ENCODE measurements at regions not wholly inside any gene's neighbourhood (a gene's known extent, or its start where the extent isn't known, plus 50 kb on each side); places are given as distances from the start of the nearest gene placed in this dataset.

- TF ChIP-seq CTCF (IDR thresholded peaks at IDR 0.05; ENCODE audit: insufficient read depth, low read depth, low read length): no peak
- no peak for DNase-seq (ENCODE audit: low read depth)
- H3K4me3 ChIP-seq (ENCODE audit: low read depth, low read length): no peak overlapping the region
These were observed 234.9 kb downstream of the SOCS6 start for GRCh38 chr18:70523792-70524182.

GRCh38 chr18:70523035-70523791 lies 234.4 kb downstream of the SOCS6 start:
- TF ChIP-seq CTCF (IDR thresholded peaks at IDR 0.05; ENCODE audit: insufficient read depth, low read depth, low read length): no peak
- no peak overlapping the region for H3K4me3 ChIP-seq (ENCODE audit: low read depth, low read length)
- no peak for DNase-seq (ENCODE audit: low read depth)

- no peak for TF ChIP-seq CTCF (IDR thresholded peaks at IDR 0.05; ENCODE audit: insufficient read depth, low read depth, low read length)
- no peak for DNase-seq (ENCODE audit: low read depth)
- H3K4me3 ChIP-seq (ENCODE audit: low read depth, low read length): no peak overlapping the region
These were observed 233.4 kb downstream of the SOCS6 start for GRCh38 chr18:70522183-70522680.

- no peak for TF ChIP-seq CTCF (IDR thresholded peaks at IDR 0.05; ENCODE audit: insufficient read depth, low read depth, low read length)
- DNase-seq (ENCODE audit: low read depth): no peak
These were observed 232.0 kb downstream of the SOCS6 start for GRCh38 chr18:70520867-70521266.

GRCh38 chr18:70513502-70514171 lies 224.8 kb downstream of the SOCS6 start:
- no peak for DNase-seq (ENCODE audit: low read depth)
- TF ChIP-seq CTCF (IDR thresholded peaks at IDR 0.05; ENCODE audit: insufficient read depth, low read depth, low read length): no peak
- no peak overlapping the region for H3K4me3 ChIP-seq (ENCODE audit: low read depth, low read length)

More at GRCh38 chr18:70520867-70521266, 232.0 kb downstream of the SOCS6 start:
- no peak overlapping the region for H3K4me3 ChIP-seq (ENCODE audit: low read depth, low read length)

- no peak for TF ChIP-seq CTCF (IDR thresholded peaks at IDR 0.05; ENCODE audit: insufficient read depth, low read depth, low read length)
- no peak overlapping the region for H3K4me3 ChIP-seq (ENCODE audit: low read depth, low read length)
- DNase-seq (ENCODE audit: low read depth): no peak
These were observed 219.1 kb downstream of the SOCS6 start for GRCh38 chr18:70507970-70508369.

Data from fibroblast of villous mesenchyme (primary cell).